CD14-positive monocyte (primary cell): ENCODE measurements at regions not wholly inside any gene's neighbourhood (a gene's known extent, or its start where the extent isn't known, plus 50 kb on each side); places are given as distances from the start of the nearest gene placed in this dataset.

ENCODE experiments used
- DNase-seq, 3 donors: peaks; one replicate each; pipeline ENCODE4 v3.0.0-alpha.2; 2011 to 2022
- H2AFZ ChIP-seq: 2 replicates; pipeline ENCODE4 v1.6.0; 2012; ENCODE audit warnings: mild to moderate bottlenecking, low read depth, low read length, inconsistent platforms; ENCODE audit not compliant: insufficient read depth, poor library complexity, severe bottlenecking
- H3K27ac ChIP-seq, 2 donors: 1 replicate in 1 of 2; 2 replicates in 1 of 2; pipeline ENCODE4 v1.5.1; 2012 to 2013; ENCODE audit warnings: low read length in 2 of 2, control low read depth in 1 of 2, inconsistent platforms in 1 of 2, low read depth in 1 of 2, mild to moderate bottlenecking in 1 of 2
- H3K27me3 ChIP-seq, 2 donors: one replicate each; pipeline versions ENCODE4 v1.6.0 to v1.6.1; 2011 to 2013; ENCODE audit warnings: low read length in 2 of 2; ENCODE audit not compliant: control insufficient read depth in 2 of 2, insufficient read depth in 2 of 2
- H3K36me3 ChIP-seq, 2 donors: replicated peaks in 1 of 2; 1 replicate in 1 of 2; 2 replicates in 1 of 2; pipeline versions ENCODE4 v1.5.1 to v1.6.1; 2012 to 2013; ENCODE audit warnings: low read length in 2 of 2, control low read depth in 1 of 2, inconsistent platforms in 1 of 2, mild to moderate bottlenecking in 1 of 2; ENCODE audit not compliant: insufficient read depth in 2 of 2, control insufficient read depth in 1 of 2
- H3K4me1 ChIP-seq, 2 donors: 1 replicate in 1 of 2; 2 replicates in 1 of 2; pipeline versions ENCODE4 v1.5.1 to v1.6.1; 2012 to 2013; ENCODE audit warnings: low read length in 2 of 2, control low read depth in 1 of 2, inconsistent platforms in 1 of 2, mild to moderate bottlenecking in 1 of 2, moderate library complexity in 1 of 2; ENCODE audit not compliant: insufficient read depth in 2 of 2, control insufficient read depth in 1 of 2
- H3K4me2 ChIP-seq: replicated peaks from 2 replicates; pipeline ENCODE3; 2012; ENCODE audit warnings: low read length, moderate library complexity, mild to moderate bottlenecking; ENCODE audit not compliant: poor library complexity, severe bottlenecking; ENCODE audit errors: extremely low read depth
- H3K4me3 ChIP-seq, 3 experiments: fragments of 200-600 bp in 1 of 3; sonication (generic) in 1 of 3; replicated peaks in 1 of 3; 1 replicate in 2 of 3; 2 replicates in 1 of 3; pipeline ENCODE4 v1.5.1; 2011 to 2013; ENCODE audit warnings: low read length in 3 of 3, mild to moderate bottlenecking in 3 of 3, control low read depth in 2 of 3, low read depth in 2 of 3, inconsistent platforms in 1 of 3, moderate library complexity in 1 of 3
- H3K79me2 ChIP-seq: 2 replicates; pipeline ENCODE4 v1.6.0; 2012; ENCODE audit warnings: mild to moderate bottlenecking, control low read depth, inconsistent platforms, low read length, moderate library complexity; ENCODE audit not compliant: insufficient read depth
- H3K9ac ChIP-seq: 2 replicates; pipeline ENCODE4 v1.6.0; 2017; ENCODE audit warnings: low read length, mild to moderate bottlenecking; ENCODE audit not compliant: insufficient read depth, poor library complexity, severe bottlenecking
- H3K9me3 ChIP-seq, 2 donors: replicated peaks in 1 of 2; 1 replicate in 1 of 2; 2 replicates in 1 of 2; pipeline versions ENCODE4 v1.5.1 to v1.6.1; 2012 to 2013; ENCODE audit warnings: low read length in 2 of 2, control low read depth in 1 of 2; ENCODE audit not compliant: control insufficient read depth in 1 of 2, insufficient read depth in 1 of 2
- H4K20me1 ChIP-seq: 2 replicates; pipeline ENCODE4 v1.6.0; 2012; ENCODE audit warnings: mild to moderate bottlenecking, low read length, control low read depth, moderate library complexity; ENCODE audit not compliant: insufficient read depth
- H3K27ac Mint-ChIP-seq, 7 donors: one replicate each; pipeline ENCODE4 v1.8.0; 2020; ENCODE audit warnings: mild to moderate bottlenecking in 7 of 7, mixed read lengths in 7 of 7, moderate library complexity in 6 of 7, inconsistent platforms in 2 of 7
- H3K27me3 Mint-ChIP-seq, 3 donors: one replicate each; pipeline ENCODE4 v1.8.0; 2021 to 2022; ENCODE audit warnings: low read depth in 3 of 3, mild to moderate bottlenecking in 3 of 3, mixed read lengths in 3 of 3, moderate library complexity in 3 of 3, inconsistent platforms in 1 of 3
- H3K36me3 Mint-ChIP-seq, 2 donors: one replicate each; pipeline ENCODE4 v1.8.0; 2020; ENCODE audit warnings: mixed read lengths in 2 of 2, inconsistent platforms in 1 of 2, mild to moderate bottlenecking in 1 of 2
- H3K4me1 Mint-ChIP-seq: one replicate; pipeline ENCODE4 v1.8.0; 2020; ENCODE audit warnings: mild to moderate bottlenecking, mixed read lengths
- H3K4me3 Mint-ChIP-seq, 2 donors: one replicate each; pipeline ENCODE4 v1.8.0; 2020; ENCODE audit warnings: mild to moderate bottlenecking in 2 of 2, mixed read lengths in 2 of 2, moderate library complexity in 1 of 2
- H3K9me3 Mint-ChIP-seq, 7 donors: one replicate each; pipeline ENCODE4 v1.8.0; 2020 to 2022; ENCODE audit warnings: mixed read lengths in 7 of 7, mild to moderate bottlenecking in 6 of 7, moderate library complexity in 6 of 7, inconsistent platforms in 2 of 7
- WGBS: methylation state at CpG from one replicate; pipeline ENCODE4 v1.1.5; 2013; ENCODE audit warnings: missing lambda C conversion rate; ENCODE audit not compliant: insufficient coverage; 5-methylcytosine and 5-hydroxymethylcytosine counted together
- intact Hi-C, 2 donors: fragments of 100-400 bp; cut with micrococcal nuclease; formaldehyde crosslinking; loops; one replicate each; pipeline versions ENCODE4 v1.15.0 to v1.15.1; 2023
- TF ChIP-seq, protein P1 (sequence below): fragments of 200-600 bp; IDR thresholded peaks from one replicate; pipeline ENCODE4 v1.8.0; 2022; ENCODE audit warnings: antibody characterized with exemption, mild to moderate bottlenecking

DNA sequence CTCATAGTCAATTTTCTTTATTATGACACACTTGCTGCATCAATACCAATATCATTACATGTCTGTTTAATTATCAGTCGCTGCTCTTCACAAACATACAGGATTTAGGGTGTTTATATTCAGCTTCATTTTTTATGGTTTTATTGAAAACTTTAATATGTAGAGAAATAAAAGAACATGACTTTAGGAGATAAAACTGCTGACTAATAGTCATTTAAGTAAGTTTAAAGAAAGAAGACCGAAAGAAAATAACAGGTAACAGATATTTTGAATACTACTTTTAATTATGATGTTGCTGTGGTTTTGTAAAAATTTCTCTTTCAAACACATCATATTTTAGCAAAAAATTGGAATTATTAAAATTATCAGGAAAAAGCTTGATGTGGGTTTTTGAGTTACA is 685.1 kb upstream of the BRINP3 start:
- DNase-seq, result no peak
- Histone ChIP-seq H2AFZ (no peak overlapping the region), H3K4me3 (no peak overlapping the region), H3K79me2 (no peaks in the 10 kb centered on the region), H3K27ac (no peak overlapping the region), H3K27me3 (no peaks in the 10 kb centered on the region), H3K36me3 (no peaks in the 10 kb centered on the region), H3K4me1 (no peaks in the 10 kb centered on the region), H4K20me1 (no peaks in the 10 kb centered on the region), H3K9me3 (peaks cover 0 to 5% of the 10 kb centered on the region in 2 donors), H3K9ac (no peak overlapping the region), H3K4me2 (no peak overlapping the region)
- no peaks in the 10 kb centered on the region for H3K4me1 Mint-ChIP-seq
- H3K27ac Mint-ChIP-seq, result no peak overlapping the region
- H3K36me3 Mint-ChIP-seq, result no peaks in the 10 kb centered on the region
- H3K4me3 Mint-ChIP-seq, result no peak overlapping the region
- intact Hi-C loops, result no loop called here
- TF ChIP-seq, protein P1, sequence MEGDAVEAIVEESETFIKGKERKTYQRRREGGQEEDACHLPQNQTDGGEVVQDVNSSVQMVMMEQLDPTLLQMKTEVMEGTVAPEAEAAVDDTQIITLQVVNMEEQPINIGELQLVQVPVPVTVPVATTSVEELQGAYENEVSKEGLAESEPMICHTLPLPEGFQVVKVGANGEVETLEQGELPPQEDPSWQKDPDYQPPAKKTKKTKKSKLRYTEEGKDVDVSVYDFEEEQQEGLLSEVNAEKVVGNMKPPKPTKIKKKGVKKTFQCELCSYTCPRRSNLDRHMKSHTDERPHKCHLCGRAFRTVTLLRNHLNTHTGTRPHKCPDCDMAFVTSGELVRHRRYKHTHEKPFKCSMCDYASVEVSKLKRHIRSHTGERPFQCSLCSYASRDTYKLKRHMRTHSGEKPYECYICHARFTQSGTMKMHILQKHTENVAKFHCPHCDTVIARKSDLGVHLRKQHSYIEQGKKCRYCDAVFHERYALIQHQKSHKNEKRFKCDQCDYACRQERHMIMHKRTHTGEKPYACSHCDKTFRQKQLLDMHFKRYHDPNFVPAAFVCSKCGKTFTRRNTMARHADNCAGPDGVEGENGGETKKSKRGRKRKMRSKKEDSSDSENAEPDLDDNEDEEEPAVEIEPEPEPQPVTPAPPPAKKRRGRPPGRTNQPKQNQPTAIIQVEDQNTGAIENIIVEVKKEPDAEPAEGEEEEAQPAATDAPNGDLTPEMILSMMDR, result no peak
- no CpG with 5 or more reads among the region's 2 CpGs for WGBS
- H3K9me3 Mint-ChIP-seq, result peaks cover 2 to 12% (median 7%) of the 10 kb centered on the region in 7 donors
- H3K27me3 Mint-ChIP-seq, result no peaks in the 10 kb centered on the region

- no peak overlapping the region for H3K27ac ChIP-seq
- no peaks in the 10 kb centered on the region for H3K36me3 ChIP-seq
- Mint-ChIP-seq H3K4me3 (no peak overlapping the region), H3K4me1 (no peaks in the 10 kb centered on the region), H3K27ac (no peak overlapping the region), H3K9me3 (peaks cover 2 to 9% (median 3%) of the 10 kb centered on the region in 7 donors), H3K36me3 (no peaks in the 10 kb centered on the region), H3K27me3 (no peaks in the 10 kb centered on the region)
- H3K4me2 ChIP-seq, result no peak overlapping the region
- no peaks in the 10 kb centered on the region for H3K27me3 ChIP-seq
- no peaks in the 10 kb centered on the region for H4K20me1 ChIP-seq
- no peak overlapping the region for H3K9ac ChIP-seq
- intact Hi-C loops, result no loop called here
- no peak overlapping the region for H2AFZ ChIP-seq
- H3K4me1 ChIP-seq, result no peaks in the 10 kb centered on the region
- H3K4me3 ChIP-seq, result no peak overlapping the region
- peaks cover 0 to 5% of the 10 kb centered on the region in 2 donors for H3K9me3 ChIP-seq
- TF ChIP-seq, protein P1, result no peak
- no peak for DNase-seq
- H3K79me2 ChIP-seq, result no peaks in the 10 kb centered on the region
These were observed 686.0 kb upstream of the BRINP3 start for GRCh38 chr1:191163621-191164020.
